Activated T-cell treated with anti-CD3 and anti-CD28 coated beads, Interleukin-2, amount 50 U/mL, for 24 hours (primary cell): ENCODE measurements at regions not wholly inside any gene's neighbourhood (a gene's known extent, or its start where the extent isn't known, plus 50 kb on each side); places are given as distances from the start of the nearest gene placed in this dataset.
A peak's percentile ranks its signal among the peaks of the same experiment; 100 is the strongest.

ENCODE experiments used
- DNase-seq: peaks from one replicate; pipeline ENCODE4 v3.0.0-alpha.2; 2020
- H3K27ac Mint-ChIP-seq: 2 replicates; pipeline ENCODE4 v1.8.0; 2020; ENCODE audit warnings: mild to moderate bottlenecking, mixed read lengths
- H3K27me3 Mint-ChIP-seq: 2 replicates; pipeline ENCODE4 v1.8.0; 2020; ENCODE audit warnings: mixed read lengths
- H3K36me3 Mint-ChIP-seq: 2 replicates; pipeline ENCODE4 v1.8.0; 2020; ENCODE audit warnings: low read depth, mixed read lengths
- H3K4me1 Mint-ChIP-seq: 2 replicates; pipeline ENCODE4 v1.8.0; 2020; ENCODE audit warnings: low read depth, mixed read lengths
- H3K4me3 Mint-ChIP-seq: 2 replicates; pipeline ENCODE4 v1.8.0; 2020; ENCODE audit warnings: mild to moderate bottlenecking, moderate library complexity, mixed read lengths
- H3K9me3 Mint-ChIP-seq: 2 replicates; pipeline ENCODE4 v1.8.0; 2020; ENCODE audit warnings: mixed read lengths

DNA sequence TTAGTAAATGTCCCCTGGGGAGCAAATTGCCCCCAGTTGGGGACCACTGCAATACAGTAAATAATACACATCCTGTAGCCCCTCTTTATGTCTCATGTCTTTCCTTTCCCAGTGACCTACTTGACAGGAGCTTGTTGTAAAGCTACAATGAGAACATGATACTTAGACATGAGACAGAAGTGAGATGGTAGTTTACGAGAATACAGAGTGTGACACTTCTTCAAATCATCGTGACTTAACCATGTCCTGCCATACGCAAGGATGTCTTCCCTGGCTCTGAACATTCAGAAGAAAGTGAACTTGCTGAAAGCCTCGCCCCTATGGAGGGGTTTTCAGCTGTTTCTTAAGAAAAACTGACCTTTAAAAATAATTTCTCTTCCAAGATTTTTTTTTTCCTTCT is 101.0 kb upstream of the SPACA1 start:
- Mint-ChIP-seq H3K9me3 (no peaks in the 10 kb centered on the region), H3K27ac (no peak overlapping the region), H3K27me3 (peaks cover 26% of the 10 kb centered on the region), H3K4me1 (no peaks in the 10 kb centered on the region), H3K4me3 (no peak overlapping the region), H3K36me3 (no peaks in the 10 kb centered on the region)
- DNase-seq, result no peak

DNA sequence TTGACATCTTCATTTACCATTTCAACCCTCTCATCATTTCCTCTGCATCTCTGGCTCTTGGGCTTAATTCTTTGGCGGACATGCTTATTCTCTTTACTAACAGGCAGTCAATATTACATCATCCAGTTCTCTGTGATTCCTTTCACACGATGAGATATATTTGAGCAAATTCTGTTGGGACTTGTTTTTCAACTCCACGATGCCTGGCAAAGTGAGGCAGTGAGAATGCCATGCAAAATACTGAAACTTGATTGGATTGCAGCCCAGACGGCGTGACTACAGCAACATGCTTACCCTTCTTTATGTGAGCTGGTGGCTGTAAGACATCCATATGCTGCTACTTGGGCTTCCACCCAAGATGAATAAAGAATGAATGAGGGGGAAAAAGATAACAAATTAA is 101.7 kb upstream of the SPACA1 start:
- DNase-seq, result no peak
- Mint-ChIP-seq H3K36me3 (no peaks in the 10 kb centered on the region), H3K4me3 (no peak overlapping the region), H3K27me3 (peaks cover 33% of the 10 kb centered on the region), H3K4me1 (no peaks in the 10 kb centered on the region), H3K9me3 (no peaks in the 10 kb centered on the region), H3K27ac (no peak overlapping the region)

DNA sequence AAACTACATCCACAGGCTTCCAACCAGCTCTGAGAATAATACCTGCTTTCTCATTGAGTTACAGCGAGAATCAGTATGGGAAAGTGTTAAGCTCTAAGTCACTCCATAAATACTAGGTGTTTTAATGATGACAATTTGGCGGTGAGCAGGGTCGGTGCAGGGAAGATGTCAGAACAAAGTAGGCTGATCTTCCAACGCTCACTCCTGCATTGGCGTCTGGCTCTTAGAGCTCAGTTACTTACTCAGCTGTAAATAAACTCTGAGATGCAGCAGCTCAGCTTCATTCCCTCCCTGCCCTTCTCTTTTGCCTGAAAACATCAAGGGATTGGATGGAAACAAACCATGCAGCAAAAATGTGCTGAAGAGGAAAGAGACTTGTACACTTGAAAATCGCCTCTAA is 102.5 kb upstream of the SPACA1 start:
- Mint-ChIP-seq H3K4me3 (no peak overlapping the region), H3K36me3 (no peaks in the 10 kb centered on the region), H3K27ac (no peak overlapping the region), H3K27me3 (peaks cover 33% of the 10 kb centered on the region), H3K9me3 (no peaks in the 10 kb centered on the region), H3K4me1 (no peaks in the 10 kb centered on the region)
- no peak for DNase-seq

DNA sequence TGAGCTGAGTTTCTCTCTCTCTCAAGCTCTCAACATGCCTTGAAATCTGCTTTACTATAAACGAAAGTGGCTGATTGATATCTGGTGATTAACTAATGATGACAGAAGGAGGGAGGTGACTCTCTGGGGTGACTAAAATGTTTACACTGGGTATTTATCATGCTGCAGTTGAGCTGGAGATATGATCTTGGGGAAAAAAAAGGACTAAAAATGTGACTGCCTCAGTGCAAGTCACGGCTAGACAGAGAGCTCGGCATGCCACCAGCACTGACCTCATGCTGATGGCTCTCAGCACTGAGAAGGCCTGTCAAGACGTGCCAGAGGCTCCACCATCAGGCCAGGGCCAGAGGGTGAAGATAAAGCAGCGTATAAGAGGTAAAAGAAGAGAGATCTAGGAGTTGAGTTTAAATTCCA is 103.1 kb upstream of the SPACA1 start:
- H3K36me3 Mint-ChIP-seq, result no peaks in the 10 kb centered on the region
- DNase-seq, result no peak
- no peak overlapping the region for H3K27ac Mint-ChIP-seq
- no peaks in the 10 kb centered on the region for H3K9me3 Mint-ChIP-seq
- H3K4me1 Mint-ChIP-seq, result no peaks in the 10 kb centered on the region
- no peak overlapping the region for H3K4me3 Mint-ChIP-seq
- peaks cover 33% of the 10 kb centered on the region for H3K27me3 Mint-ChIP-seq

DNA sequence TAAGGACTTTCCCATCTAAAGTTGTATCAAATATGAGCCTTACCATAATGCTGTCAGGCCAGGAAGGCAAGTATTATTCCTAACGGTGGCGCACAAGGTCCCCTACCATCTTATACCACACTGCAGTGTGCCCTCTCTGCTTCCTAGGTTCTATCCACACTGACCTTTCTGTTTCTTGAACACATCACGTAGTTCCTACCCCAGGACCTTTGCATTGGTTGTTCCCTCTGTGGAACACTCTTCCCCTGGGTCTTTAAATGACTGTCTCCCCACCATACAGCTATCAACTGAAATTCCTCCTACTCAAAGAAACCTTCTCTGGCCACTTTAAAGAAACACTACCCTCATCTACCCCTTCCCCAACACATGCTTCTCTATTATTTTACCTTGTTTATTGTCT is 104.5 kb upstream of the SPACA1 start:
- Mint-ChIP-seq H3K27me3 (peaks cover 33% of the 10 kb centered on the region), H3K36me3 (no peaks in the 10 kb centered on the region), H3K27ac (no peak overlapping the region), H3K4me3 (no peak overlapping the region), H3K4me1 (no peaks in the 10 kb centered on the region), H3K9me3 (no peaks in the 10 kb centered on the region)
- DNase-seq, result no peak

DNA sequence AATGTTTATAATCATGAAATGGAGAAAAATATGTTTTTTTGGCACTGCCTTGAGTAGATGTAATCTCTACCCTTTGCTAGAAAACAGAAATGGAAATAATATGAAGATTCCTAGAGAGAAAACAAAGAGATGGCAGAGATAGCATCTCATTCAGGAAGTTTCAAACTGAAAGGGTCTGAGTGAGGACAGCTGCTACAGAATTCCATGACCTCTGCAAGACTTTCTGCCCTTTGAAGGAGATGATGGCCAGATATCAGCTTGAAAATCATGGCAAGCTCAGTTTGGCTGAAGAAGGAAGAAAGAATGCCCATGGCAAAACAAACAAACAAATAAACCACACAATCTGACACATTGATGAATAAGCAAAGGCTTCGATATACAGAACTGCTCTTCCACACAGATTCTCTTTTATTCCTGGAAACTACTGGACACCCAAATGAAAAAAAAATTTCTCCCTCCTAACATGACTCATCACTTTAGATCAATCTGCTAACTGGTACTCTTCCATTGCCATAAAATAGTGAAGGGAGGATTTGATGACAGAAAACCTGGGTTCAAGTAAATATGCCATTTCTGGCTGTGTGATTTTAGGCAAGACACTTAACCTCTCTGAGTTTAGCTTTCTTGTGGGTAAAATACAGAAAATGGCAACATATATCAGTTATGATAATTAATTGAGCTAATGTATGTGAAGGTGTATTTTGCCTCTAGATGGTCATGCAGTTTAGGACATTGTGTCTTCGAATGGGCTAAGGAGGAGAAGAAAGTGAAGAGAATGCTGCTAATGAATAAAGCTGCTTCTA is 105.9 kb upstream of the SPACA1 start:
- H3K4me1 Mint-ChIP-seq, result no peaks in the 10 kb centered on the region
- H3K9me3 Mint-ChIP-seq, result no peaks in the 10 kb centered on the region
- no peak overlapping the region for H3K4me3 Mint-ChIP-seq
- no peak overlapping the region for H3K27ac Mint-ChIP-seq
- H3K27me3 Mint-ChIP-seq, result peaks cover 27% of the 10 kb centered on the region
- DNase-seq, result no peak
- no peaks in the 10 kb centered on the region for H3K36me3 Mint-ChIP-seq

DNA sequence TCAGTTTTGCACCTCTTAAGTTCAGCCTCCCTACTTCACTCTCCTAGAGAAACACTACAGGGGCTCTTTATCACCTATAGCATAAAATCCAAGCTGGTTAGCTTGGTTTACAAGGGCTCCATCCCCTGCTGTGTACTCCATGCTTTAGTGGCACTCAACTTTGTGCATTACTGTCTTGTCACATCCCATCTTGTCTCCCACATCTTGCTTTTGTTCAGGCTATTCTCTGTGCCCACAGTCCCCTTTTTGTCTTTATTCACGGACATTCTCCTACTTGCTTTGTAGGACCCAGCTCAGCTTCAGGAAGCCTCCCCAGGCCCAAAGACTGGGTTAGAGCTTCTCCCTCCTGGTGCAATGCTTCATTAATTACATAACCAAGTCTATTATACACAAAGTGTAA is 107.9 kb upstream of the SPACA1 start:
- peaks cover 21% of the 10 kb centered on the region for H3K27me3 Mint-ChIP-seq
- no peaks in the 10 kb centered on the region for H3K4me1 Mint-ChIP-seq
- H3K4me3 Mint-ChIP-seq, result no peak overlapping the region
- no peaks in the 10 kb centered on the region for H3K9me3 Mint-ChIP-seq
- H3K36me3 Mint-ChIP-seq, result no peaks in the 10 kb centered on the region
- DNase-seq, result no peak
- H3K27ac Mint-ChIP-seq, result no peak overlapping the region

DNA sequence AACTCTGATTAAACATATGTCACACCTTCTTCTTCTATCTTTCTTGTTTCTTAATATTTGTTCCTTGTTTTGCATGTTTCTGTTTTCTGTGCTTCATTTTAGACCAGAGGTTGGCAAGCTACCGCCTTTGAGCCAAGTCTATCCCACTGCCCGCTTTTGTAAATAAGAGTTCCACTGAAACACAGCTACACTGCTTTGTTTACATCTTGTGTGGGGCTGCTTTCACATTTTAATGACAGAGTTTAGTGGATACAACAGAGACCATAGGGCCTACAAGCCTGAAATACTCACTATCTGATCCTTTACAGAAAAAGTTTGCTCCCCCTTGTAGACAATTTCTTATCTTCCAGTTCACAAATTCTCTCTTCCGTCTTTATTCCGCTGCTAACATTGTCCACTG is 109.4 kb upstream of the SPACA1 start:
- Mint-ChIP-seq H3K9me3 (no peaks in the 10 kb centered on the region), H3K36me3 (no peaks in the 10 kb centered on the region), H3K27ac (no peak overlapping the region), H3K27me3 (peaks cover 18% of the 10 kb centered on the region), H3K4me1 (no peaks in the 10 kb centered on the region), H3K4me3 (no peak overlapping the region)
- DNase-seq, result no peak

DNA sequence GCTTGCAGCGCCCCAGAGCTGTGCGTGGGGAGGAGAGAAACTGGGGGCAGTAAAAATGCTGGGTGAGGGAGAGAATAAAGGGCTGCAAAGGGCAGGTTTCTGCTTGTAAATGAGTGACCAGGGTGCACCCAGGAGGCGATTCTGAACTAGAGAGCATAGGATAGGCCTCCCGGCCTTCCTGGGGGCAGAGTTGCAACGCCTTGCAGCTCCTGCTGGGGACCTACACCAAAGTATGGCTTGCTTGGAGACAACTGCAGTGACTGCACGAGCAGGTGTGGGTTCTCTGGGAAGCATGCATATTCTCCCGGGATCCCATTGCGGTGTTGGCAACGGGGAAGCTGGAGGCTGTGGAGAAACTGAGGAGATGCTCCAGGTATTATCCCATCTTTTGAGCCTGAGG is 111.6 kb upstream of the SPACA1 start:
- no peak for DNase-seq
- H3K27me3 Mint-ChIP-seq, result peaks cover under 1% of the 10 kb centered on the region
- no peaks in the 10 kb centered on the region for H3K4me1 Mint-ChIP-seq
- no peaks in the 10 kb centered on the region for H3K9me3 Mint-ChIP-seq
- no peak overlapping the region for H3K27ac Mint-ChIP-seq
- no peak overlapping the region for H3K4me3 Mint-ChIP-seq
- H3K36me3 Mint-ChIP-seq, result no peaks in the 10 kb centered on the region

DNA sequence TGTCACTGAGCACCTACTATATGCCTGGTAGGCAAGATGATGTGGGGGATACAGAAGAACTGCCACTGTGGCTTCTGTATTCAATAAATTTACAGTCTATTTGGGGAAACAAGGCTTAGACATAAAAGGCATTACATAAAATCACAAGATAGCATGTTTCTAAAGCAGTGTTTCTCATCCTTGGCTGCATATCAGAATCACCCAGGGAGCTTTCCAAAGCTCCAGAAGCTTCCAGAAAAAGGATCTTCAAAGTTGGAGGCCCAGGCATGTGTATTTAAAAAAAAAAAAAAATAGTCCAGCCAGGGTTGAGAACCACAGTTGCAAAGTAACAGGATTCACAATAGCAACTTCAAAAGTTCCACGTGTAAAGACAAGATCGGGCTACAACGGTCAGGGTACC is 112.4 kb upstream of the SPACA1 start:
- Mint-ChIP-seq H3K27ac (no peak overlapping the region), H3K36me3 (no peaks in the 10 kb centered on the region), H3K9me3 (no peaks in the 10 kb centered on the region), H3K27me3 (no peaks in the 10 kb centered on the region), H3K4me3 (no peak overlapping the region), H3K4me1 (no peaks in the 10 kb centered on the region)
- DNase-seq, result no peak

DNA sequence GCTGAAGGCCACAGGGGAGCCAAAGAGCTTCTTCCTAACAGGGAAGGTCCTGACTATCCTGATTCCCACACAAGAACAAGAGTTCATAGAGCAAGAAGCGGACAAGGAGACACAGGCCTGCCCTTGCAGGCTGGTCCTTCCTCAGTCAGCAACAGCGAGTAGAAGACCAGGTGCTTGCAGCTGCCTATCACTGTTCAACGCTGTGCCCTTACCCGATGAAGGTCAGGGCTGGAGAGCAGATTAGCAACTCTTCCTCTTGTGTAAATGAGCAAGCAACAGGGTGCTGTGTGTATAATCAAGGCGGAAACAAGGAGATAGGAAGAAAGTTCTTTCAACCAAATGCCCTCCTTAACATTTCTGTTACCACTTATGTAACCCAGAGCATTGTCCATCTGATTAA is 115.3 kb upstream of the SPACA1 start:
- no peak for DNase-seq
- Mint-ChIP-seq H3K27ac (no peak overlapping the region), H3K4me1 (peaks cover 2% of the 10 kb centered on the region), H3K9me3 (no peaks in the 10 kb centered on the region), H3K36me3 (no peaks in the 10 kb centered on the region), H3K27me3 (no peaks in the 10 kb centered on the region), H3K4me3 (no peak overlapping the region)

DNA sequence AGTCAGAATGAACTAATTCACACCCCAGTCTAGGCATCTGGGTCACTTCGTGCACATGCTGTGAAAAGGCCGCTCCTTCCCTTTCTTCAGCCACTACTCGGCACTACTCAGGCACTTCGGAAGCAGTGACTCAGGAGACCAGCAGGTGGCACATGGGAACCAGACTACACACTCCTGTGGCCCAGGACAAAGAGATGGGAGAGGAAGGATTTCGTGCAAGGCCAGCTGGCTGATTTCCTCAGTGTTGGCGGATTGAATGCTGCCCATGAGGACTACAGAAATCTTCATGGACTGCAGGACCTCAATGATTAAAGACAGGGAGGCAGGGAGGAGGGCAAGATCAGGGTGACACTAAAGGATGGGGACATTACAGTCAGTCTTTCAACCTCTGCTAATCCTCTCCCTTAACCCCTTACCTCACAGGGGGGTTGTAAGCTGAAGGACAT is 117.8 kb upstream of the SPACA1 start:
- DNase-seq, result peak; percentile 66

DNA sequence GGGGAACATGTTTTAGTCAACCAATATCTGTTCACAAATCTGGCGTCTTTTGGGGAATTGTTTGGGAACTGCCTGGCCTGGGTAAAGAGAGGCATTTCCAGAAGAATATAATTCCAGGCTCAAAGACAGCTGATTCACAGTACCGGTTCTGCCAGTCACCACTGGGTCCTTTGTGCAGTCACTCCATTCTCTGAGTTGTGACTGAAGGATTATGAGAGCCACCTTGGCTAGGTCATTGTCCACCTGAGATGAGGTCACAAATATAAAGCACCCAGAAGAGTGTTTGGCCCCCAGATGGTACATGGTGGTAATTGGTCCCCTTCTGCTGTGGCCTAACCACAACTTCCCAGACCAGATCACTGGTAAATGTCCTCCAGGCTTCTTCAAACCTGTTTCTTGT is 121.0 kb upstream of the SPACA1 start:
- H3K27ac Mint-ChIP-seq, result no peak overlapping the region
- peaks cover 13% of the 10 kb centered on the region for H3K4me1 Mint-ChIP-seq

More for the DNA sequence above, 117.8 kb upstream of the SPACA1 start:
- no peak overlapping the region for H3K27ac Mint-ChIP-seq
- H3K9me3 Mint-ChIP-seq, result no peaks in the 10 kb centered on the region
- no peaks in the 10 kb centered on the region for H3K36me3 Mint-ChIP-seq
- H3K4me3 Mint-ChIP-seq, result no peak overlapping the region
- peaks cover 6% of the 10 kb centered on the region for H3K4me1 Mint-ChIP-seq
- no peaks in the 10 kb centered on the region for H3K27me3 Mint-ChIP-seq

DNA sequence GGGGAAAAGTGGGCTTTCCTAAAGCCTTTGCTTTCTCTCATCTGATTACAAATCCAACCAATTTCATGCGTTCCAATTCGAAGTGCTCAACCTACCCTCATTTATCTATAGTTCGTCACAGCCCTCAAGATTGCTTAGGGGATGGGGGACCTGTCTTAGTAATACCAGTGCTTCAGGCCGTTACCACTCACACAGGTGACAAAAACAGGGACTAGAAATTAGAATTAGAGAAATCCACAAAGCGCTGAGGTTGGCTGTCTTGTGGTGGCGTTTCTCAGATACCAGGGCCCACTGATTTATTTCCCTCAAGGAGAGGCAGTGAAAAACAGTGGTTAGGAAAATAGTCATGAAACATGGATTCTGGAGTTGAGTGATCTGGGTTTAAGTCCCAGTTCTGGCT is 121.6 kb upstream of the SPACA1 start:
- Mint-ChIP-seq H3K36me3 (no peaks in the 10 kb centered on the region), H3K27me3 (peaks cover 3% of the 10 kb centered on the region), H3K9me3 (no peaks in the 10 kb centered on the region), H3K27ac (no peak overlapping the region), H3K4me1 (peaks cover 13% of the 10 kb centered on the region), H3K4me3 (no peak overlapping the region)
- DNase-seq, result no peak

More for the DNA sequence above, 121.0 kb upstream of the SPACA1 start:
- H3K36me3 Mint-ChIP-seq, result no peaks in the 10 kb centered on the region
- H3K9me3 Mint-ChIP-seq, result no peaks in the 10 kb centered on the region
- no peak for DNase-seq
- no peak overlapping the region for H3K4me3 Mint-ChIP-seq
- H3K27me3 Mint-ChIP-seq, result peaks cover 3% of the 10 kb centered on the region

DNA sequence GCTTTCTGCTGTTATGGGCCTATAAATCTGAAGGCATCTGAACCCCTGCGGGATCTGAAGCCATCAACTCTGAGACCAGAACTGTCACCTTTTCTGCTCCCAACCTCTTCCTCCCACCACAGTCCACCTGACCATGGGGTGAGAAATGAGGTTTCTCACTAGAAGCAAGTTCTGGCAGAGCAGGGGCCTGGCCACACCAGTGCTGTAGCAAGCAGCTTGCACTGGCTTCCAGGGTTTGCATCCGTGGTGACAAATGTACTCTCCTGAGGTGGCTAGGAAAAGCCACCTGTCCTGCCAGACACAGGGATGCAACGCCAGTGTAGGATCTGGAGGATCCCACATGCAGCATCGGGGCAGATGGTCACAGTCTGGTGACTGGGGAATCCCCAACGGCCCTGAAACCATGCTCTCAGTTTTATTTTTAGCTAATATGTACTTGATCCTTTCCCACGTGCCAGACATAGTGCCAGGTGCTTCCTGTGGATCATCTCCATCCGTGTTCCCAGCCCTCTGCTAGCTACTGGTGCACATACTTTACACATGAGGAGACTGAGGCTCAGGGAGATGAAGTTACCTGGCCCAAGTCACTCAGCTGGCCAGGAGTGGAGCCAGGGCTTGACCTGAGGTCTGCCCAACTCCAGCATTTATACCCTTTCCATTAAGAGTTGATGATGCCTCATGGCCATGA is 122.1 kb upstream of the SPACA1 start:
- Mint-ChIP-seq H3K27ac (no peak overlapping the region), H3K27me3 (peaks cover 7% of the 10 kb centered on the region), H3K4me1 (peaks cover 13% of the 10 kb centered on the region), H3K4me3 (no peak overlapping the region), H3K36me3 (no peaks in the 10 kb centered on the region), H3K9me3 (no peaks in the 10 kb centered on the region)
- DNase-seq, result no peak
